ENCODE measurements at regions not wholly inside any gene's neighbourhood (a gene's known extent, or its start where the extent isn't known, plus 50 kb on each side); places are given as distances from the start of the nearest gene placed in this dataset.

- DNase-seq (ENCODE audit: extremely low read depth, low read depth), result no peak
- no peak for TF ChIP-seq CTCF (IDR thresholded peaks at IDR 0.05; ENCODE audit: low read depth, low read length, missing control alignments)
- H3K4me3 ChIP-seq (replicated peaks; ENCODE audit: low read depth, low read length), result no peak overlapping the region
These were observed 330.3 kb upstream of the SYT1 start for GRCh38 chr12:78534311-78534710.

- no peak for DNase-seq (ENCODE audit: extremely low read depth, low read depth)
- no peak overlapping the region for H3K4me3 ChIP-seq (replicated peaks; ENCODE audit: low read depth, low read length)
- no peak for TF ChIP-seq CTCF (IDR thresholded peaks at IDR 0.05; ENCODE audit: low read depth, low read length, missing control alignments)
These were observed 323.8 kb upstream of the SYT1 start for GRCh38 chr12:78540606-78541336.

- TF ChIP-seq CTCF (IDR thresholded peaks at IDR 0.05; ENCODE audit: low read depth, low read length, missing control alignments), result no peak
- H3K4me3 ChIP-seq (replicated peaks; ENCODE audit: low read depth, low read length), result no peak overlapping the region
- DNase-seq (ENCODE audit: extremely low read depth, low read depth), result no peak
These were observed 313.7 kb upstream of the SYT1 start for GRCh38 chr12:78550831-78551230.

- no peak for DNase-seq (ENCODE audit: extremely low read depth, low read depth)
- no peak for TF ChIP-seq CTCF (IDR thresholded peaks at IDR 0.05; ENCODE audit: low read depth, low read length, missing control alignments)
These were observed 308.8 kb upstream of the SYT1 start for GRCh38 chr12:78555802-78556201.

GRCh38 chr12:78556651-78557050 lies 307.9 kb upstream of the SYT1 start:
- no peak for TF ChIP-seq CTCF (IDR thresholded peaks at IDR 0.05; ENCODE audit: low read depth, low read length, missing control alignments)
- H3K4me3 ChIP-seq (replicated peaks; ENCODE audit: low read depth, low read length), result no peak overlapping the region
- DNase-seq (ENCODE audit: extremely low read depth, low read depth), result no peak

More at GRCh38 chr12:78555802-78556201, 308.8 kb upstream of the SYT1 start:
- H3K4me3 ChIP-seq (replicated peaks; ENCODE audit: low read depth, low read length), result no peak overlapping the region

- no peak for TF ChIP-seq CTCF (IDR thresholded peaks at IDR 0.05; ENCODE audit: low read depth, low read length, missing control alignments)
- no peak overlapping the region for H3K4me3 ChIP-seq (replicated peaks; ENCODE audit: low read depth, low read length)
- DNase-seq (ENCODE audit: extremely low read depth, low read depth), result no peak
These were observed 305.2 kb upstream of the SYT1 start for GRCh38 chr12:78559416-78559815.

GRCh38 chr12:78559886-78560285 lies 304.7 kb upstream of the SYT1 start:
- H3K4me3 ChIP-seq (replicated peaks; ENCODE audit: low read depth, low read length), result no peak overlapping the region
- DNase-seq (ENCODE audit: extremely low read depth, low read depth), result no peak
- no peak for TF ChIP-seq CTCF (IDR thresholded peaks at IDR 0.05; ENCODE audit: low read depth, low read length, missing control alignments)

Measured in HFF-Myc (cell line).